Calu3 (cell line): ENCODE measurements at regions not wholly inside any gene's neighbourhood (a gene's known extent, or its start where the extent isn't known, plus 50 kb on each side); places are given as distances from the start of the nearest gene placed in this dataset.

Experiments
- BruUV-seq: library from RNA; stranded (reverse); fragments of 400-500 nt; replicated peaks from 2 replicates; lab custom pipeline; 2021; lab: Mats Ljungman, UMichigan
- CTCF ChIA-PET: fragments of 300-600 bp; sonication (Branson Sonifier 250); formaldehyde crosslinking; loops from one replicate; lab custom pipeline; 2022; ENCODE audit warnings: antibody characterized with exemption; lab: Charles Lee
- DNase-seq: peaks from one replicate; pipeline ENCODE4 v3.0.0; 2022
- H3K27ac Mint-ChIP-seq: one replicate; pipeline ENCODE4 v1.8.0; 2022; ENCODE audit warnings: mixed read lengths; ENCODE audit not compliant: unreplicated experiment
- H3K27me3 Mint-ChIP-seq: one replicate; pipeline ENCODE4 v1.8.0; 2022; ENCODE audit warnings: mixed read lengths; ENCODE audit not compliant: unreplicated experiment
- H3K36me3 Mint-ChIP-seq: one replicate; pipeline ENCODE4 v1.8.0; 2022; ENCODE audit warnings: mild to moderate bottlenecking, moderate library complexity, mixed read lengths; ENCODE audit not compliant: insufficient read depth, unreplicated experiment
- H3K4me1 Mint-ChIP-seq: one replicate; pipeline ENCODE4 v1.8.0; 2022; ENCODE audit warnings: mild to moderate bottlenecking, low read depth, mixed read lengths; ENCODE audit not compliant: unreplicated experiment
- H3K4me3 Mint-ChIP-seq: one replicate; pipeline ENCODE4 v1.8.0; 2022; ENCODE audit warnings: mild to moderate bottlenecking, low read depth, moderate library complexity, mixed read lengths; ENCODE audit not compliant: unreplicated experiment
- H3K9me3 Mint-ChIP-seq: one replicate; pipeline ENCODE4 v1.8.0; 2022; ENCODE audit warnings: low read depth, mixed read lengths; ENCODE audit not compliant: unreplicated experiment
- intact Hi-C: fragments of 100-400 bp; cut with micrococcal nuclease; formaldehyde crosslinking; loops from one replicate; pipeline ENCODE4 v1.10.0; 2022; ENCODE audit not compliant: unreplicated experiment
- TF ChIP-seq, protein P1 (sequence below): fragments of 200-600 bp; IDR thresholded peaks from one replicate; pipeline ENCODE4 v1.8.0; 2022; ENCODE audit warnings: antibody characterized with exemption; ENCODE audit not compliant: unreplicated experiment

DNA sequence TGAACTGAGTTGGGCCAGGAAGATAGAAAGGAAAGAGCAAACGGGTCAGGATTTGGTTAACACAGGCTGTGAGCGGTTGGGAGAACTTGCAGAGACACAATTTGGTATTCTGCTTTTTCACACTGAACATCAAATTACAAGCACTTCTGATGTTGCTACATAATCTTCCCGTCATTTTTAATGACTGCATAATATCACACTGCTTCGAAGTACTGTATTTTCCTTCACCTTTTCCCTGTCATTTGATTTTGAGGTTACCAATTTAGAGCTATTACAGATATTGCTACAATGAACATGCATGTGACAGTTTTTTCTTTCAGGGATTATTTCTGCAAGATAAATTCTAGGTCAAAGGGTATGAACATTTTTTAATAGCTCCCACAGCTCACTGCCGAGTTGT is 71.4 kb upstream of the CPEB4 start:
- Mint-ChIP-seq H3K27me3 (no peaks in the 10 kb centered on the region), H3K9me3 (peaks cover 5% of the 10 kb centered on the region), H3K4me3 (no peak overlapping the region), H3K4me1 (peaks cover 42% of the 10 kb centered on the region), H3K27ac (peak overlapping the region; percentile 7), H3K36me3 (no peaks in the 10 kb centered on the region)
- BruUV-seq = no TSS peak
- CTCF ChIA-PET = interaction anchor here (0.6 to 1.1 kb wide), 3 partner anchors 50 to 184 kb away, joined by 3 to 7 read pairs (median 4); no protein-coding TSS in a partner anchor
- TF ChIP-seq, protein P1, sequence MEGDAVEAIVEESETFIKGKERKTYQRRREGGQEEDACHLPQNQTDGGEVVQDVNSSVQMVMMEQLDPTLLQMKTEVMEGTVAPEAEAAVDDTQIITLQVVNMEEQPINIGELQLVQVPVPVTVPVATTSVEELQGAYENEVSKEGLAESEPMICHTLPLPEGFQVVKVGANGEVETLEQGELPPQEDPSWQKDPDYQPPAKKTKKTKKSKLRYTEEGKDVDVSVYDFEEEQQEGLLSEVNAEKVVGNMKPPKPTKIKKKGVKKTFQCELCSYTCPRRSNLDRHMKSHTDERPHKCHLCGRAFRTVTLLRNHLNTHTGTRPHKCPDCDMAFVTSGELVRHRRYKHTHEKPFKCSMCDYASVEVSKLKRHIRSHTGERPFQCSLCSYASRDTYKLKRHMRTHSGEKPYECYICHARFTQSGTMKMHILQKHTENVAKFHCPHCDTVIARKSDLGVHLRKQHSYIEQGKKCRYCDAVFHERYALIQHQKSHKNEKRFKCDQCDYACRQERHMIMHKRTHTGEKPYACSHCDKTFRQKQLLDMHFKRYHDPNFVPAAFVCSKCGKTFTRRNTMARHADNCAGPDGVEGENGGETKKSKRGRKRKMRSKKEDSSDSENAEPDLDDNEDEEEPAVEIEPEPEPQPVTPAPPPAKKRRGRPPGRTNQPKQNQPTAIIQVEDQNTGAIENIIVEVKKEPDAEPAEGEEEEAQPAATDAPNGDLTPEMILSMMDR = no peak
- intact Hi-C loops = no loop called here
- no peak for DNase-seq

DNA sequence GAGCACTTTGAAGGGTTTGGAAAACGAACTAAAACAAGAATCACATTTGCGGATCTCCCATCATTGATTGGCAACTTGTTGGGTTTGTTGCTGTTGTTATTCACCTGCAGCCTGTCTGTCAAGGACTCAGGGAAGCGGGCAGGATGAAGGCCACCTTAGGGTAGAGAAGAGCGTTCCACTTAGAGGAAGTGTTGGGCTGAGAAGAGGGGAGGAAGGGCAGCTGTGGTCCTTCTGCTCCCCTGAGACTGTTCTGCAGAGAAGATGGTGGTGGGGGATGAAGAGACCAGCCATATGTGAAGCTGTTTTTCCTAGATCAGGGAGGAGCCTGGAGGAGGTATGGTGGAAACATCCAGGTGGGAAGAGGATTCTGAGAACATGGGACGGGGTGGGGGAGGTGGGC is 70.6 kb upstream of the CPEB4 start:
- BruUV-seq = no TSS peak
- peaks cover 2% of the 10 kb centered on the region for H3K9me3 Mint-ChIP-seq
- intact Hi-C loops = no loop called here
- TF ChIP-seq, protein P1 = no peak
- H3K4me3 Mint-ChIP-seq = no peak overlapping the region
- no peaks in the 10 kb centered on the region for H3K36me3 Mint-ChIP-seq
- no peak for DNase-seq
- peak overlapping the region; percentile 7 for H3K27ac Mint-ChIP-seq
- peaks cover 49% of the 10 kb centered on the region for H3K4me1 Mint-ChIP-seq
- no peaks in the 10 kb centered on the region for H3K27me3 Mint-ChIP-seq
- CTCF ChIA-PET = interaction anchor here (0.7 to 1.1 kb wide), 2 partner anchors 14 to 51 kb away, joined by 4 to 5 read pairs; no protein-coding TSS in a partner anchor

DNA sequence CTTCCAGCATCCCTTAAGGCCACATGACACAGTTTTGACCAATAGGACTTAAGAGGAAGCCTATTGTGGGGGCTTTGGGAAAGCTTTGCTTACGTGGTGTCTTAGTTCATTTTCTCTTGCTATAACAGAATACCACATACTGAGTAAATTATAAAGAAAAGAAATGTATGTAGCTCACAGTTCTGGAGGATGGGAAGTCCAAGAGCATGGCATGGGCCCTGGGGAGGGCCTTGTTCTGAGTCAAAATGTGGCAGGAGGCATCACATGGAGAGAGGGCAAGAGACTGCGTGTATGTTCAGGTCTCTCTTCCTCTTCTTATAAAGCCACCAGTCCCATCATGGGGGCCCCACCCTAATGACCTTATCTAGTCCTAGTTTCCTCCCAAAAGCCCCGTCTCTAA is 68.6 kb upstream of the CPEB4 start:
- Mint-ChIP-seq H3K36me3 (peaks cover 6% of the 10 kb centered on the region), H3K27me3 (no peaks in the 10 kb centered on the region), H3K4me1 (peaks cover 60% of the 10 kb centered on the region), H3K27ac (no peak overlapping the region), H3K9me3 (peaks cover 2% of the 10 kb centered on the region), H3K4me3 (no peak overlapping the region)
- BruUV-seq = no TSS peak
- intact Hi-C loops = no loop called here
- no peak for DNase-seq
- TF ChIP-seq, protein P1 = no peak
- CTCF ChIA-PET = no interaction called here

DNA sequence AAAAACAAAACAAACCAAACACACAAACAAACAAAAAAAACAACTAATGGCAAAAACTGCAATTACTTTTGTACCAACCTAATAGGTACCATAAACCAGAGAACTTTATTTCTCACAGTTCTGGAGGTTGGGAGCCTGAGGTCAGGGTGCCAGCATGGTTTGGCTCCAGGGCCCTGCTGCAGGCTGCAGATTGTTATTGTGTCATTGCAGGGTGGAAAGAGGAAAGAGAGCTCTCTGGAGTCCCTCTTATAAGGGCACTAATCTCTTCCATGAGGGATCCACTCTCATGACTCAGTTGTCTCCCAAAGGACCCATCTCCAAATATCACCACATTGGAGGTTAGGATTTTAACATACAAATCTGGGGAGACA is 64.9 kb upstream of the CPEB4 start:
- peaks cover 51% of the 10 kb centered on the region for H3K4me1 Mint-ChIP-seq
- H3K27ac Mint-ChIP-seq = peak overlapping the region; percentile 60
- TF ChIP-seq, protein P1 = no peak
- no peak for DNase-seq
- no TSS peak for BruUV-seq
- peaks cover 6% of the 10 kb centered on the region for H3K36me3 Mint-ChIP-seq
- intact Hi-C loops = loop anchor here (5.0 kb wide), 2 partner anchors 64 to 149 kb away; partner anchors contain the start of gene CPEB4
- H3K9me3 Mint-ChIP-seq = peaks cover 6% of the 10 kb centered on the region
- CTCF ChIA-PET = interaction anchor here (0.6 to 1.5 kb wide), 5 partner anchors 27 to 1355 kb away, joined by 3 to 5 read pairs (median 3); no protein-coding TSS in a partner anchor
- H3K27me3 Mint-ChIP-seq = no peaks in the 10 kb centered on the region
- no peak overlapping the region for H3K4me3 Mint-ChIP-seq
